PFSK-1 (cell line): ENCODE measurements at regions not wholly inside any gene's neighbourhood (a gene's known extent, or its start where the extent isn't known, plus 50 kb on each side); places are given as distances from the start of the nearest gene placed in this dataset.

Experiments used
- FOXP2 ChIP-seq: optimal IDR thresholded peaks from 2 replicates; pipeline ENCODE3; 2011; ENCODE audit warnings: borderline replicate concordance, control low read depth, inconsistent platforms; ENCODE audit not compliant: insufficient read depth; ENCODE audit errors: extremely low read length, extremely low read depth
- POLR2AphosphoS5 ChIP-seq: IDR thresholded peaks from 2 replicates; pipeline ENCODE4 v1.6.1; 2012; ENCODE audit warnings: low read depth, mild to moderate bottlenecking, control low read depth, low read length, moderate library complexity
- REST ChIP-seq, 2 experiments: IDR thresholded peaks; 2 replicates each; pipeline versions ENCODE4 v1.6.1 to v1.8.0; 2011 to 2012; ENCODE audit warnings: low read depth in 2 of 2, low read length in 2 of 2, control low read depth in 1 of 2, inconsistent platforms in 1 of 2, mild to moderate bottlenecking in 1 of 2, moderate library complexity in 1 of 2; ENCODE audit not compliant: insufficient read depth in 1 of 2
- SIN3A ChIP-seq: IDR thresholded peaks from 2 replicates; pipeline ENCODE4 v1.6.1; 2012; ENCODE audit warnings: mild to moderate bottlenecking, low read length, moderate library complexity, borderline replicate concordance; ENCODE audit not compliant: insufficient read depth
- TAF1 ChIP-seq: IDR thresholded peaks from 2 replicates; pipeline ENCODE4 v1.6.1; 2012; ENCODE audit warnings: low read length, control low read depth, borderline replicate concordance; ENCODE audit not compliant: insufficient read depth

DNA sequence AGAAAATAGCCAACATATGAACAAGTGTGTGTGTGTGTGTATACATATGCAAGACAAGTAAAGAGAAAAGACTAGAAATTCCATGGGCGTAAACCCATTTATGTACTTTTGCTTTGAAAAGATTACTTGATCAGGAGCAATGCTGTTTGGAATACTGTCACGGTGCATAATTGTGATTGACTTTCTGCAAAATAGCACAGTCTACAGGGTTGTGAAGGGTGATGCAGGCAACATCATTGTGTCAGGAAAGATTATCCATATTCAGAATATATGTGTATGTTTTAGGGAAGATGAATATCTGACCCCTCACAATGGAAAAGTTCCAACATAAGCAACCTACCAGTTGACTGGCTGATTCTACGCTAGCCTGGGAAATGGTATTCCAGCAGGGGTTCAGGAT lies 307.7 kb downstream of the JRKL start:
- no peak for TF ChIP-seq POLR2AphosphoS5

GRCh38 chr11:96704847-96705246 lies 315.0 kb downstream of the JRKL start:
- TF ChIP-seq SIN3A = no peak
- no peak for TF ChIP-seq REST (IDR thresholded peaks at IDR 0.05; ENCODE audit: insufficient read depth in 1 of 2, low read depth in 2 of 2, low read length in 2 of 2)
- no peak for TF ChIP-seq TAF1
- TF ChIP-seq FOXP2 = no peak
- no peak for TF ChIP-seq POLR2AphosphoS5

- TF ChIP-seq SIN3A = no peak
- TF ChIP-seq POLR2AphosphoS5 = no peak
- no peak for TF ChIP-seq TAF1
- no peak for TF ChIP-seq REST (IDR thresholded peaks at IDR 0.05; ENCODE audit: insufficient read depth in 1 of 2, low read depth in 2 of 2, low read length in 2 of 2)
- TF ChIP-seq FOXP2 = no peak
Measured at GRCh38 chr11:96706761-96707160, 316.9 kb downstream of the JRKL start.

DNA sequence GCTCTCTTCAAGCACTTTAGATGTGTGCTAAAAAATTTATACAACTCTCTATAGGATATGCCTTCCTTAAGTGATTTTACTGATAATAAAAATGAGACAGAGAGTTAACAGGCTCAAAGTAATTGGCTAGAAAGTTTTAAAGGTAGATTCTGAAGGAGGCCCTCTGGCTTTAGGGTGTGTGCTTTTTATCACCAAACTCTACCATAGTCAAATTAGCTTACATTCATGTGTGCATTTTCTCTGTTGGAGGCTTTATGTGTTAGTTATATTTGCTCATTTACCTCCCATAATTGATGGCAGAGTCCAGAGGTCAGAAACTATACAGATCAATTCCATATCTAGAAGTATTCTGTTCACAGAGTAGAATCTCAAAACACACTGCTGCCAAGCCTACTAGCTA lies 317.5 kb downstream of the JRKL start:
- no peak for TF ChIP-seq TAF1
- no peak for TF ChIP-seq SIN3A
- TF ChIP-seq POLR2AphosphoS5 = no peak
- TF ChIP-seq REST (IDR thresholded peaks at IDR 0.05; ENCODE audit: insufficient read depth in 1 of 2, low read depth in 2 of 2, low read length in 2 of 2) = no peak
- no peak for TF ChIP-seq FOXP2

GRCh38 chr11:96708219-96708878 lies 318.5 kb downstream of the JRKL start:
- no peak for TF ChIP-seq REST (IDR thresholded peaks at IDR 0.05; ENCODE audit: insufficient read depth in 1 of 2, low read depth in 2 of 2, low read length in 2 of 2)
- no peak for TF ChIP-seq POLR2AphosphoS5
- no peak for TF ChIP-seq SIN3A
- no peak for TF ChIP-seq FOXP2
- TF ChIP-seq TAF1 = no peak
